Erythroblast (primary cell): ENCODE measurements at regions not wholly inside any gene's neighbourhood (a gene's known extent, or its start where the extent isn't known, plus 50 kb on each side); places are given as distances from the start of the nearest gene placed in this dataset.

ENCODE experiments used
- GATA1 ChIP-seq: IDR thresholded peaks from 2 replicates; pipeline ENCODE4 v1.6.1; 2011; ENCODE audit warnings: low read depth, mild to moderate bottlenecking, control low read depth, low read length, moderate library complexity
- POLR2A ChIP-seq: IDR thresholded peaks from 2 replicates; pipeline ENCODE4 v1.6.1; 2011; ENCODE audit warnings: mild to moderate bottlenecking, low read length

DNA sequence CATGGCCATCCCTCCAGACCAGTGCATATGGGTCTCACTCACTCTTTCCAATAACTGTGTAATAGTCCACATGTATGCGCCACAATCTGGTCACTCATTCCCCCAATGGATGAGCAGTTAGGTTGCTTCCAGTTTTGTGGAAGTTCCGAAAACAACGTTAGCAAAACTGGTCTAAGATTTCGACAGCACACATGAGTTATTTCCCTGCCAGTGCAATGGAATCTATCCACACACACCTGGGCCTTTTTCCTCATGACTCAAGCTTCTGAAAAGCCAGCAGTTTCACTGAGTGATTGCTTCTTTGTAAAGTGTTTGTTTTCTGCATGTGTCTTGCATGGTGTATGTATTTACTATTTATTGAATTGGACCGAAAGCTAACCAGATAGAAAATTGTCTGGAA lies 58.8 kb upstream of the FHIP2A start:
- no peak for TF ChIP-seq POLR2A
- no peak for TF ChIP-seq GATA1
